T-helper 2 cell (primary cell): ENCODE measurements at regions not wholly inside any gene's neighbourhood (a gene's known extent, or its start where the extent isn't known, plus 50 kb on each side); places are given as distances from the start of the nearest gene placed in this dataset.
A peak's percentile ranks its signal among the peaks of the same experiment; 100 is the strongest.

Experiments used
- DNase-seq, 5 experiments: peaks; one replicate each; pipeline versions ENCODE4 v3.0.0 to v3.0.0-alpha.2; 2012 to 2022

- no peak for DNase-seq
Observed at GRCh38 chr15:85943151-85943550, 136.5 kb upstream of the AGBL1 start.

- DNase-seq: no peak
Observed at GRCh38 chr15:85943791-85944190, 135.9 kb upstream of the AGBL1 start.

- no peak for DNase-seq
Observed at GRCh38 chr15:85947021-85947420, 132.7 kb upstream of the AGBL1 start.

- no peak for DNase-seq
Observed at GRCh38 chr15:85947936-85948335, 131.7 kb upstream of the AGBL1 start.

GRCh38 chr15:85950101-85950500, 129.6 kb upstream of the AGBL1 start:
- no peak for DNase-seq

GRCh38 chr15:85954586-85954985, 125.1 kb upstream of the AGBL1 start:
- no peak for DNase-seq

DNA sequence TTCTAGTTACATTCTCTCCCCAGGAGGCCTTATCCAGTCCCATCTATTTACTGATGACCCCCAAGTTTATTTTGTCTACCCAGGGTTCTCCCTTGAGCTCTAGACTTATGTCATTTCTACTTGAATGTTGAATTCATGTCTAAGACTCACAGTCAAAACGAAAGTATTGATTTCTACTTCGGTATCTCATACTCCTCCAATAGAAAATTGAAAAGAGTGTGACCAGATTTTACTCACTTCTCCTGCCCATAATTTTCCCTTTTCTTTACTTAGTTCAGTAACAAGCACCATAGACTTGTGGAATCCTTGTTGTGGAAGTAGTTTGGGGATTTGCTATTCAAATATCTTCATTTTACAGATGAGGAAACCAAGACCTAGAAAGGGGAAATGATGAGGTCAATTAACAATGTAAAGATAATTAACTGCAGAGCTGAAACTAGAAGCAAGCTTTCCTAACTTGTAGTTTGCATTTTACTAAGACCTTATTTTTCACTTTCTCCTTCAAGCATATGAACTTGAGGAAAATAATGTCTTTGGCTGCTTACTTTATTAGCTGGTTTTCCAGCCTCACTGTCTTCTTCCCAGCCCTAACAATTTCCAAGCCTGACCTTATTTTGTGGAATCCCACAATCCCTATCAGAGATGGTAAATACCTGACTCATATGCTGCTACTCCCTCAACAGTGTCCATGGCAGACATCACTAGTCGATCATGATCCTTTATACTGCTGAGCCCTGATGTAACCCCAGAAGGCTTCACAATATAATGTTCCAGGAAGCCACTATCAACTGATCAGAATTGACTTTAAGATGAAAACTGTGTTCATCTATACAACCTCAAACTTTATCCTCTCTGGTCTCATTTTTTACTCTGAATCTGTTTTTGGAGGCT, 123.9 kb upstream of the AGBL1 start:
- DNase-seq: peak in 1 of 5 experiments; percentile 2

DNA sequence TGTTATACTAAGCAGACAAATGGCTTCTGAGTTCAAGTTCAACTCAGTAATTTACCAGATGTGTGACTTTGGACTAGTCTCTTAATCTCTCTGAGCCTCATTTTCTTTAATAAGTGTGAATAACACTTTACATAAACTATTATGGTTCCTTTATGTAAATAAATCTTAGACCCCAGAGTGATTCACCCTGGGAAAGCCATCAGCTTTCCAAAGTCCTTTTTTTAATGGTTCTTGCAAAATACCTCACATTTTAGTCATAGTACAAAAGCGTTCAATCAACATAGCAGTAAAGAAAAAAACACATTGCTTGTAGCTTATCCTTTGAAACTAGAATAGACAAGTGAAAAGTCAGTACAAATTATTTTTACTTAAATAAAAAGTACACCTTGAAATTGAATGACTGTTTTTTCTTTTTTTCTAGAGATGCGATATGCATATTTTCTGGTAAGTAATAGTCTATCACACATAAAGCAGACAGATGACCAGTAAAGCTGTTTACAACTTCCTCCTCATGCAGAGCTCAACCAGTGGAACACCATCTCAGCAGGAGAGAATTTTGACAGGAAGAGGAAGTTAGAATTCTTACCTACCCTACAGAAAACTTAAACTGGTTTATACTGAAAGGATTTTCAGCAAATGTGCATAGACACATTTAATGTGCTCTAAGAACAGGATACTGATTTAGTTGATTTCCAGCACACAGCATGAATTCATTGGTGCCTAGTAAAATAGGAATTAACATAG, 123.0 kb upstream of the AGBL1 start:
- no peak for DNase-seq

- no peak for DNase-seq
Observed at GRCh38 chr15:85959611-85960010, 120.1 kb upstream of the AGBL1 start.

DNA sequence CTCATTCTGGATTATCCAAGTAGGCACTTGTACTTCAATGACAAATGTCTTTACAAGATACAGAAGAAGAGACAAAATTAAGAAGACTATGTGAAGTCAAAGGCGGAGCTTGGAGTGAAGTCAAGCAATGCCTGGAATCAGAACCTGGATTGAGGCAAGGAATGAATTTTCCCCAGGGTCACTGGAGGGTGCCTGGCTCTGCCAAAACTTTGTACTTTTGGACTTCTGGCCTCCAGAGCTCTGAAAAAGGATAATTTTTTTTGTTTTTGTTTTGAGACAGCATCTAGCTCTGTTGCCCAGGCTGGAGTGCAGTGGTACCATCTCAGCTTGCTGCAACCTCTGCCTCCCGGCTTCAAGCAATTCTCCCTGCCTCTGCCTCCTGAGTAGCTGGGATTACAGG, 119.3 kb upstream of the AGBL1 start:
- no peak for DNase-seq

DNA sequence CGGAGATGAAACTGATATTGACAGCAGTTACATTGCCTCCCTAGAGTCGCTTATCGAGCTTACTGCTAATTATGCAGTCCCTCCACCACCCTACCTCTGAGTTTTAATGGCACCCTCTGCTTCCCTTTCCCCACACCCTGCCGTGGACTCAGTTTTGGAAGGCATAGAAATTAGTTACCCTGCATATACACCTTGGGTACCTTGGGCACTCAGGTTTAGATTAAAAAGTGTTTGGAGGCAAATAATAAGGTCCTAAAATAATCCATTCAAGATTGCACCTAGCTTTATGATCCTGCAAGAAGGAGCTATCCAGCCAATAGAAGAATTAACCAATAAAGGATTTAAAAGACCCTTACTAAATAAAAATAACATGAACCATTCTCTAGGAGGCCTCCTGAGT, 117.8 kb upstream of the AGBL1 start:
- DNase-seq: no peak

DNA sequence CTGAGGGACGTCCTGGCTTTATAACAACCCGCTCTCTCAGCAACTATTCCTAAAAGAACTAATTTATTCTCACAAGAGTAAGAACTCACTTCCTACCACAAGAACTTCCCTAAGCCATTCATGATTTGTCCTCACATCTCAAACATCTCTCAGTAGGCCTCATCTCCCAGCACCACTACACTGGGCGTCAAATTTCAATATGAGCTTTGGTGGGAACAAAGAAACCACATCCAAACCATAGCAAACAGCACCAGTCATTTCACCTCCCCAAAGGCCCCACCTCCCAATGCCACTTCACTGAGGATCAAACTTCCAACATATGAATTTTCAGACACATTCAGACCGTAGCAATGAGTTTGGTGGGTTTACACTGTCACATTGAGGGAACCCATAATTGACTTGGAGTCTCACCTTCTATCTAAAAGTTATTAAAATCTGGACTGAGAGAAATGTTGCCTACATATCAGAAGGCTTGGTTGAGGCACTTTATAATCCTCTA, 116.4 kb upstream of the AGBL1 start:
- no peak for DNase-seq

GRCh38 chr15:85964471-85964870, 115.2 kb upstream of the AGBL1 start:
- no peak for DNase-seq

GRCh38 chr15:85967553-85967952, 112.1 kb upstream of the AGBL1 start:
- DNase-seq: no peak

GRCh38 chr15:85972805-85973540, 106.7 kb upstream of the AGBL1 start:
- no peak for DNase-seq

DNA sequence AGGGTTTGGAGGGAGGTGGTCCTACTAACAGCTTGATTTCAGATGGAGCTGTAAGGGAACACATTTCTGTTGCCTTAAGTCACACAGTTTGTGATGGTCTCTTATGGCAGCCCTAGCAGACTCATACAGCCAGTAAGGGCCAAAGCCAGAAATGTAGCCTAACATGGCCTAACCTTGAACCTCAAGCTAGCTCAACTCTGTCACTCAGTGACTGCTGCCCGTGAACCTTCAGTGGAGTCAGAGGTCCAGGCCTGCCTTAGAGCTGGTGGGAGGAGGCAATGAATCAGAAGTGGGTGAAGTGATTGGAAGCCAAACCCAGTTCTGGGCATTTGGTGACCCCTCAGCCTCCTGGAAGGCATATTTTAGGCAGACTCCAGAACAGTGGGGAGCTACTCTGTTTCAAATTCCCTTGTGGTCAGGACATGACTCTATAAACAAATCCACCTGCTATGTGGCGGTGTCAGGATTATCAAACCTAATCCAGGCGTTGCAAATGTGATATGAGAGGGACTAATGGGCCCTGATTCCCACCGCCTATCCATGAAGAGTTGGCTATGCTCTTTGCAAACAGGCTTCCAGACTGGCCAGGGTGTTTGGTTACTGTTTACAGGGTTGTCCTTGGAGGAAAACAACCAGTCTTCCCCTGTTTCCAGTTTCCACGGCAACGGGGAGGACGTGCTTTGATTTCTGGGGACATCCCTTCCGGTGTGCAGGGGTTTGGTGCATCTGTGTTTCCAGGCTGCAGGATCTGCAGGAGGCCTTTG, 105.9 kb upstream of the AGBL1 start:
- DNase-seq: no peak

DNA sequence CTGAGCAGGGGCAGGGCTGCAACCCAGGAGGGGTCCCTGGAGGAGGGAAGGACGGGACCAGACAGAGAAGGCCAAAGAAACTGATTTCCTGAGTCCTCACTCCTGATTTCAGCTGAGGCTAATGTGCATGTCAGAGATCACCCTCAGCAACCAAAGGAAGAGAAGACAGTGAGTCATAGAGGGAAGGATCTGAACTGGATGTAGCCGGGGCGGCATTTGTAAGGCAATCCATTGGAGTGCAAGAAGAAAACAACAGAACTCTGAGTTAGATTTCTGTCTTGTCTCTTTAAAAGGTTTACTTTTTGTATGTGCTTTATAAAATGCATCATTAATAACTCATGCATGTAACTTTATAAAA, 105.3 kb upstream of the AGBL1 start:
- no peak for DNase-seq

GRCh38 chr15:85974742-85975141, 104.9 kb upstream of the AGBL1 start:
- no peak for DNase-seq

GRCh38 chr15:85976102-85976501, 103.6 kb upstream of the AGBL1 start:
- DNase-seq: no peak

DNA sequence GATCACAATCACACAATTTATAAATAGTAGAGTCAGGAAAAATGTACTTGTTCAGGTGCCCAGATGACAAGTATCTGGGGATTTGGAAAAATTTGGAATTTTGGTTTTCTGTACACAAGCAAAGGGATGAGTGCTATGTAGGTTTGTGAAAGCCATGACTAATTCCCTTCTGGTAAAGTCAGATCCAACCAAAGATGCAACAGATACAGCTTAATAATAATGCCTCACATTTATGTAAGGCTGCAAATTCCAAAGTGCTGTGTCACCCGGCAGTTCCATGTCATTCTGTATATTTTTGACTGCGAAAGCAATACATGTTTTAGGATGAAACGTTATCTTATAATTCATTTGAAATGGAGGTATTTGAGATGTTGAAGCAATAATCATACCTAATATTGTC, 102.7 kb upstream of the AGBL1 start:
- DNase-seq: no peak

- DNase-seq: no peak
Observed at GRCh38 chr15:85977586-85977985, 102.1 kb upstream of the AGBL1 start.

- no peak for DNase-seq
Observed at GRCh38 chr15:85979929-85980328, 99.7 kb upstream of the AGBL1 start.

DNA sequence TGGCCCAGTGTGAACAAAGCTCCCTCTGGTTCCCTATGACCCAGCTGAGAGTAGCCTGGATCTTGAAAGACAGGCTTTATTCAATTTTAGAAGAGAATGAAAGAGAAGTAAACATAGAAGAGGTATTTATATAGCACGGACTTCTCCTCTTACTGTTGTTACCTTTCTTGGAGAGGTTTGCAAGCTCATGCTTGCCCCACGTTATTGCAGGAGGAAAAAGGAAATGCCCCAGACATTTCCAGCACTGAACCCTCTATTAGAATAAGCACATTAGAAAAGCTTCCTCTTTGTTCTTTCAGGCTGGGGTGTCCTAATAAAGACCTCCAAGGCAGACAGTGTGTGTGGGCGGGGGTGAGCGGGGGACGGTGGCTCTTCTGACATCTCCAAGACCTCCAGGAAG, 98.7 kb upstream of the AGBL1 start:
- no peak for DNase-seq
